ENCODE measurements at regions not wholly inside any gene's neighbourhood (a gene's known extent, or its start where the extent isn't known, plus 50 kb on each side); places are given as distances from the start of the nearest gene placed in this dataset.

DNA sequence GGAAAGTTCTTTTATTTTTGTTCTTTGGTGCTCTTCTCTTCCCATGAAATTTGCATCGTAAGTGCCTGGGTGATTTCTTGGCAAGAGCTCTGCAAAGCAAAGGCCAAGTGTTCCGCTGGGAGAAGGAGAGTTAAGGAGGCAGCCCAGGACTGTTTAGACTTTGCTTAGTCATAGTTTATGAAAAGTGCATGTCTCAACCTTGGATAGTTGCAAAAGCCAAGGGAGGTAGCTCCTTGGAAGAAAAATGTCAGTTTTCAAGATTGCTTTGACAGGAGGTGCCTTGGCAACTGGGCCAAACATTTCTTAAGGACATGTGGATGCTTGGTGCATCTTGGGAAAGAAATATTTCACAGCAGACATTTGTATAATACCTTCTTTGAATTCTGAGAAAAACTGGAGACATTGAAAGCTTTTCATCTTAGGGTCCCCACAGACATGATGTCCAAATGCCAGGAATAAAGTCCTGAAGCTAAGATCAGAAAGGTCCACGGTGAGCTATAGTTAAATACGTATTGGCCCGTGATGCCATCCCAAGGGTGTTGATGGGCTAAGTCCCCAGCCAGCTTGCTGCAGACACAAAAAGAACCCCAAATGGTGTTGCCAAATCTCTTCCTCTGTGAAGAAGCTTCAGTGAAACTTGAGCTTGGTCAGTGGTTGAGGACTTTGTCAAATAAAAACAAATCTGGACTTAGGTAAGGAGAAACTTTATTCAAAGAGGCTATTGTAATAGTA, 96.3 kb upstream of the THUMPD2 start (continued):
- no peak for TF ChIP-seq ZNF532 (CRISPR knock-in tag; IDR thresholded peaks at IDR 0.05; ENCODE audit: borderline replicate concordance)

DNA sequence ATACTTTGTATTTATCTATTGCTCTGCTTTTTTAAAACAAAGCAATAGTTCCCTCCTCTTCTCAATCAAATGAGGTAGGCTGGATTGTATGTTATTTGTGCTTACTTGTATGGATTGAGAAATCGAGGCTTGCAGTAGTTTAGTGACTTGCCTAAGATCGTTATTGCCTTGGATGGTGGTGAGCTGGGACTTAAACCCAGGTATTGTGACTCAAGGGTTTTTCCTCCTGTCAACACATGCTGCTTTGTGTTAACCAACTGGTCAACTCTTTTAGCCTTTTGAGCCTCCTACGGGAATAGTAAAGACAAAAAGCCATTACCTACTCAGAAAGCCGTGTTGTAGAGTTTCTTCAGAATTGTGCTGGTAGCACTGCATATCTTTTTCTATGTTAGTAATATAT, 95.2 kb upstream of the THUMPD2 start:
- CTCF ChIA-PET = no interaction called here
- Mint-ChIP-seq H3K9me3 (peaks cover 13% of the 10 kb centered on the region), H3K27me3 (ENCODE audit: low read depth) (no peaks in the 10 kb centered on the region), H3K36me3 (no peaks in the 10 kb centered on the region; the same call in 1 of the 2 replicates), H3K4me3 (no peak overlapping the region), H3K4me1 (no peaks in the 10 kb centered on the region), H3K27ac (no peak overlapping the region)
- DNase-seq (ENCODE audit: low spot score) (no peak), ATAC-seq (no peak)
- POLR2A ChIA-PET = no interaction called here
- TF ChIP-seq, protein P1, sequence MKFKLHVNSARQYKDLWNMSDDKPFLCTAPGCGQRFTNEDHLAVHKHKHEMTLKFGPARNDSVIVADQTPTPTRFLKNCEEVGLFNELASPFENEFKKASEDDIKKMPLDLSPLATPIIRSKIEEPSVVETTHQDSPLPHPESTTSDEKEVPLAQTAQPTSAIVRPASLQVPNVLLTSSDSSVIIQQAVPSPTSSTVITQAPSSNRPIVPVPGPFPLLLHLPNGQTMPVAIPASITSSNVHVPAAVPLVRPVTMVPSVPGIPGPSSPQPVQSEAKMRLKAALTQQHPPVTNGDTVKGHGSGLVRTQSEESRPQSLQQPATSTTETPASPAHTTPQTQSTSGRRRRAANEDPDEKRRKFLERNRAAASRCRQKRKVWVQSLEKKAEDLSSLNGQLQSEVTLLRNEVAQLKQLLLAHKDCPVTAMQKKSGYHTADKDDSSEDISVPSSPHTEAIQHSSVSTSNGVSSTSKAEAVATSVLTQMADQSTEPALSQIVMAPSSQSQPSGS (CRISPR knock-in tag; IDR thresholded peaks at IDR 0.05; ENCODE audit: borderline replicate concordance, low read depth) = no peak
- TF ChIP-seq, protein P2, sequence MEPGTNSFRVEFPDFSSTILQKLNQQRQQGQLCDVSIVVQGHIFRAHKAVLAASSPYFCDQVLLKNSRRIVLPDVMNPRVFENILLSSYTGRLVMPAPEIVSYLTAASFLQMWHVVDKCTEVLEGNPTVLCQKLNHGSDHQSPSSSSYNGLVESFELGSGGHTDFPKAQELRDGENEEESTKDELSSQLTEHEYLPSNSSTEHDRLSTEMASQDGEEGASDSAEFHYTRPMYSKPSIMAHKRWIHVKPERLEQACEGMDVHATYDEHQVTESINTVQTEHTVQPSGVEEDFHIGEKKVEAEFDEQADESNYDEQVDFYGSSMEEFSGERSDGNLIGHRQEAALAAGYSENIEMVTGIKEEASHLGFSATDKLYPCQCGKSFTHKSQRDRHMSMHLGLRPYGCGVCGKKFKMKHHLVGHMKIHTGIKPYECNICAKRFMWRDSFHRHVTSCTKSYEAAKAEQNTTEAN (CRISPR knock-in tag; IDR thresholded peaks at IDR 0.05) = no peak
- TF ChIP-seq MYBL2 (CRISPR knock-in tag; IDR thresholded peaks at IDR 0.05) = no peak
- TF ChIP-seq NFE2L1 (CRISPR knock-in tag; IDR thresholded peaks at IDR 0.05) = no peak
- TF ChIP-seq ZNF263 (CRISPR knock-in tag; IDR thresholded peaks at IDR 0.05; ENCODE audit: low read depth) = no peak
- no peak for TF ChIP-seq EMX1 (CRISPR knock-in tag; IDR thresholded peaks at IDR 0.05)

DNA sequence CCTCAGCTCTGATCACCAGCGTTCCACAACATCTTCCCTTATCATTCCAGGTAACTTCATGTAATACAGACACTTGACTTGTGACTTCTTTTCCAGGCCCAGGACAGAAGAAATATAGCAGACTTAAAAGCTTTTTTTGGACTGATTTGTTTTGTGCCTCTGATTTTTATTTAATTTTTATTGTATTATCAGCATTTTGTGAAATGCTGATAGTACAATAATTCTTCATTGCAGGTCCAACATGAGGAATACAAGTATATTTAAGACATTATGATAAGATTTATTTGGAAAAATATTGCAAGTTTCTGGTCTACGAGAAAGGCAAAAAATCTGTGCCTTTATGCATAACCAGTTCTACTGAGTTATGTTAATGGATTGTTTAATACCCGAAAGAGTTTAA, 94.5 kb upstream of the THUMPD2 start:
- H3K36me3 Mint-ChIP-seq = no peaks in the 10 kb centered on the region; the same call in 1 of the 2 replicates
- H3K4me3 Mint-ChIP-seq = no peak overlapping the region
- peaks cover 6% of the 10 kb centered on the region for H3K9me3 Mint-ChIP-seq
- no peaks in the 10 kb centered on the region for H3K27me3 Mint-ChIP-seq (ENCODE audit: low read depth)
- no peaks in the 10 kb centered on the region for H3K4me1 Mint-ChIP-seq
- no peak for TF ChIP-seq USF2 (CRISPR knock-in tag; IDR thresholded peaks at IDR 0.05)
- TF ChIP-seq, protein P3, sequence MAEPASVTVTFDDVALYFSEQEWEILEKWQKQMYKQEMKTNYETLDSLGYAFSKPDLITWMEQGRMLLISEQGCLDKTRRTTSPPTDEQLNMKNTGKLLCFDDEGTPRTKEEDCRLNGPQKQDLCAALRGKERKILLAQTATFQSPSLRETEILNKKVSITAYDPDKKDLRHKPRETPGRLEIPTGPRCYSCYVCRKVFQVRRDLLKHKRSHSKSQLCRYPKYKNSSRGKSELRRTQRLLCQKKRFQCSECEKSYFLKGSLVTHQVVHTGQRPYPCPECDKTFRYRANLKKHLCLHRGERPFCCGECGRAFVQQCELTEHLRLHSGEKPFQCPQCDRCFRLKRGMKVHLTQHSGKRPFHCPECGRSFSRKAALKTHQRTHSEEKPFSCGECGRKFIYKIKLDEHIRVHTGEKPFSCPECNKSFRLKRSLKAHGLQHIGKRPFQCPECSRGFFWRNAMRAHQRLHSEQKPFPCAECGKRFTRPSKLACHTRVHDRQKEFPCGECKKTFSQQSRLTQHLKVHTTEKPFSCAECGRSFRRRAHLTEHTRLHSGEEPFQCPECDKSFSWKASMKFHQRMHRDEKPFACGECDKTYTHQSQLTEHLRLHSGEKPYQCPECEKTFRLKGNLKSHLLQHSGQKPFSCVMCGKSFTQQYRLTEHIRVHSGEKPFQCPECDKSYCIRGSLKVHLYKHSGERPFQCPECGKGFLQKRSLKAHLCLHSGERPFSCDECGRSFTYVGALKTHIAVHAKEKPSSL (CRISPR knock-in tag; conservative IDR thresholded peaks at IDR 0.05) = no peak
- no peak for TF ChIP-seq SMAD3 (CRISPR knock-in tag; IDR thresholded peaks at IDR 0.05; ENCODE audit: borderline replicate concordance)
- TF ChIP-seq RELA (CRISPR knock-in tag; IDR thresholded peaks at IDR 0.05; ENCODE audit: borderline replicate concordance) = no peak
- no peak for TF ChIP-seq ZNF263 (CRISPR knock-in tag; IDR thresholded peaks at IDR 0.05; ENCODE audit: low read depth)
- no peak for TF ChIP-seq ZNF396 (CRISPR knock-in tag; IDR thresholded peaks at IDR 0.05; ENCODE audit: borderline replicate concordance)
- no peak for TF ChIP-seq EMX1 (CRISPR knock-in tag; IDR thresholded peaks at IDR 0.05)
- ChIA-PET CTCF (interaction anchor here (1.2 kb wide), 1 partner anchor 36 kb away, joined by 3 read pairs; no protein-coding TSS in a partner anchor), POLR2A (no interaction called here)
- ATAC-seq (no peak), DNase-seq (ENCODE audit: low spot score) (no peak)
- no peak overlapping the region for H3K27ac Mint-ChIP-seq

All from WTC11 (cell line).